ENCODE measurements at regions not wholly inside any gene's neighbourhood (a gene's known extent, or its start where the extent isn't known, plus 50 kb on each side); places are given as distances from the start of the nearest gene placed in this dataset.

DNA sequence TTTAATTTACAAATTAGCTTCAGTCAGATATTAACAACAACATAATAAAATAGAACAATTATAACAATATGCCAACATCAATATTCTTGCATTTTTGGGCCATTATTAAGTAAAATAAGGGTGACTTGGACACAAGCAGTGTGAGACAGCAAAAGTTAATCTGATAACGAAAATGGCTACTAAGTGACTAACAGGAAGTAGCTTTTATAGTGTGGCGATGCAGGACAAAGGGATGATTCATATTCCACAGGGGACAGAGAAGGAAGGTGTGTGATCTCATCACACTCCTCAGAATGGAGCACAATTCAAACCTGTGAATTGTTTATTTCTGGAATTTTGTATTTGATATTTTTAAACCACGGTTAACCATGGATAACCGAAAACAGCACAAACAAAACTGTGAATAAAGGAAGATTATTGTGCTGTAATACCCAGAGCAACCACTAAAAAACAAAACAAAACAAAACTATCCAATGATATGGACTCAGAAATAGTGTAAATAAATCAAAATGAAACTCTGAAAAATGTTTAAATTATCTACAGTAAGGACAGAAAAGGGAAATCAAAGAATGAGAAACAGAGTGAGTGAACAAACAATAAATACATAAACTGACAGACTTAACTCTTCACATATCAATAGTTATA, 66.9 kb upstream of the TFEC start:
- Histone ChIP-seq H3K4me1 (ENCODE audit: insufficient read depth) (no peaks in the 10 kb centered on the region), H2AFZ (no peak overlapping the region), H3K79me2 (no peaks in the 10 kb centered on the region), H3K4me2 (no peak overlapping the region), H3K9me3 (ENCODE audit: low read depth) (no peaks in the 10 kb centered on the region), H3K9me2 (replicated peaks; ENCODE audit: insufficient read depth) (no peaks in the 10 kb centered on the region), H3K4me3 (no peak overlapping the region), H4K20me1 (ENCODE audit: insufficient read depth, poor library complexity, severe bottlenecking) (no peaks in the 10 kb centered on the region), H3K27ac (no peak overlapping the region), H3K36me3 (replicated peaks; ENCODE audit: insufficient read depth, low read depth) (no peaks in the 10 kb centered on the region), H3K27me3 (no peaks in the 10 kb centered on the region)
- DNase-seq (ENCODE audit: low spot score), result no peak
- 88% methylated on average over 4 of the region's 4 CpGs for WGBS (ENCODE audit: low lambda C conversion rate, missing lambda C conversion rate)
- TF ChIP-seq, protein P1, sequence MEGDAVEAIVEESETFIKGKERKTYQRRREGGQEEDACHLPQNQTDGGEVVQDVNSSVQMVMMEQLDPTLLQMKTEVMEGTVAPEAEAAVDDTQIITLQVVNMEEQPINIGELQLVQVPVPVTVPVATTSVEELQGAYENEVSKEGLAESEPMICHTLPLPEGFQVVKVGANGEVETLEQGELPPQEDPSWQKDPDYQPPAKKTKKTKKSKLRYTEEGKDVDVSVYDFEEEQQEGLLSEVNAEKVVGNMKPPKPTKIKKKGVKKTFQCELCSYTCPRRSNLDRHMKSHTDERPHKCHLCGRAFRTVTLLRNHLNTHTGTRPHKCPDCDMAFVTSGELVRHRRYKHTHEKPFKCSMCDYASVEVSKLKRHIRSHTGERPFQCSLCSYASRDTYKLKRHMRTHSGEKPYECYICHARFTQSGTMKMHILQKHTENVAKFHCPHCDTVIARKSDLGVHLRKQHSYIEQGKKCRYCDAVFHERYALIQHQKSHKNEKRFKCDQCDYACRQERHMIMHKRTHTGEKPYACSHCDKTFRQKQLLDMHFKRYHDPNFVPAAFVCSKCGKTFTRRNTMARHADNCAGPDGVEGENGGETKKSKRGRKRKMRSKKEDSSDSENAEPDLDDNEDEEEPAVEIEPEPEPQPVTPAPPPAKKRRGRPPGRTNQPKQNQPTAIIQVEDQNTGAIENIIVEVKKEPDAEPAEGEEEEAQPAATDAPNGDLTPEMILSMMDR (IDR thresholded peaks at IDR 0.05; ENCODE audit: poor library complexity), result no peak
- no peak for TF ChIP-seq EZH2phosphoT487 (IDR thresholded peaks at IDR 0.05; ENCODE audit: low read depth, severe bottlenecking, unreplicated experiment)
- no peak for TF ChIP-seq EZH2 (IDR thresholded peaks at IDR 0.05; ENCODE audit: borderline replicate concordance)

DNA sequence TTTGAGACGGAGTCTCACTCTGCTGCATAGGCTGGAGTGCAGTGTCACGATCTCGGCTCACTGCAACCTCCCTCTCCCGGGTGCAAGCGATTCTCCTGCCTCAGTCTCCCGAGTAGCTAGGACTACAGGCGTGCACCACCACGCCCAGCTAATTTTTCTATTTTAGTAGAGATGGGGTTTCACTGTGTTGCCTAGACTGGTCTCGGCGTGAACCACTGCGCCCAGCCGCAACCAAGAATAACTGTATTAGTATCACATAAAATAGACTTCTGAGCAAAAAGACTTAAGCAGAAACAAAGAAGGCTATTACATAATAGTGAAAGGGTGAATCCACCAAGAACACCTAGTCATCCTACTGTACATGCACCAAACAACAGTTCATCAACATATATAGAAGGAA, 67.6 kb upstream of the TFEC start:
- 96% methylated on average over 12 of the region's 12 CpGs for WGBS (ENCODE audit: low lambda C conversion rate, missing lambda C conversion rate)
- Histone ChIP-seq H3K27me3 (no peaks in the 10 kb centered on the region), H3K4me1 (ENCODE audit: insufficient read depth) (no peaks in the 10 kb centered on the region), H3K27ac (no peak overlapping the region), H3K79me2 (no peaks in the 10 kb centered on the region), H3K4me3 (no peak overlapping the region), H3K9me2 (replicated peaks; ENCODE audit: insufficient read depth) (no peaks in the 10 kb centered on the region), H3K36me3 (replicated peaks; ENCODE audit: insufficient read depth, low read depth) (no peaks in the 10 kb centered on the region), H4K20me1 (ENCODE audit: insufficient read depth, poor library complexity, severe bottlenecking) (no peaks in the 10 kb centered on the region), H3K9me3 (ENCODE audit: low read depth) (no peaks in the 10 kb centered on the region), H2AFZ (no peak overlapping the region), H3K4me2 (no peak overlapping the region)
- DNase-seq (ENCODE audit: low spot score), result no peak
- no peak for TF ChIP-seq EZH2 (IDR thresholded peaks at IDR 0.05; ENCODE audit: borderline replicate concordance)
- TF ChIP-seq, protein P1 (IDR thresholded peaks at IDR 0.05; ENCODE audit: poor library complexity), result no peak
- no peak for TF ChIP-seq EZH2phosphoT487 (IDR thresholded peaks at IDR 0.05; ENCODE audit: low read depth, severe bottlenecking, unreplicated experiment)

- H2AFZ ChIP-seq, result no peak overlapping the region
- H3K4me1 ChIP-seq (ENCODE audit: insufficient read depth), result no peaks in the 10 kb centered on the region
- TF ChIP-seq EZH2 (IDR thresholded peaks at IDR 0.05; ENCODE audit: borderline replicate concordance) (no peak), EZH2phosphoT487 (IDR thresholded peaks at IDR 0.05; ENCODE audit: low read depth, severe bottlenecking, unreplicated experiment) (no peak)
- TF ChIP-seq, protein P1 (IDR thresholded peaks at IDR 0.05; ENCODE audit: poor library complexity), result no peak
- H3K4me3 ChIP-seq, result no peak overlapping the region
- no peaks in the 10 kb centered on the region for H3K36me3 ChIP-seq (replicated peaks; ENCODE audit: insufficient read depth, low read depth)
- no peak overlapping the region for H3K27ac ChIP-seq
- 74% methylated on average over 2 of the region's 2 CpGs for WGBS (ENCODE audit: low lambda C conversion rate, missing lambda C conversion rate)
- DNase-seq (ENCODE audit: low spot score), result no peak
- no peaks in the 10 kb centered on the region for H3K9me3 ChIP-seq (ENCODE audit: low read depth)
- H3K4me2 ChIP-seq, result no peak overlapping the region
- no peaks in the 10 kb centered on the region for H3K9me2 ChIP-seq (replicated peaks; ENCODE audit: insufficient read depth)
- no peaks in the 10 kb centered on the region for H4K20me1 ChIP-seq (ENCODE audit: insufficient read depth, poor library complexity, severe bottlenecking)
- H3K79me2 ChIP-seq, result no peaks in the 10 kb centered on the region
- H3K27me3 ChIP-seq, result no peaks in the 10 kb centered on the region
Measured at GRCh38 chr7:116100626-116101025, 70.1 kb upstream of the TFEC start.

Data from hepatocyte (in vitro differentiated cells).